H9 (cell line): ENCODE measurements at regions not wholly inside any gene's neighbourhood (a gene's known extent, or its start where the extent isn't known, plus 50 kb on each side); places are given as distances from the start of the nearest gene placed in this dataset.

Experiments used
- DNase-seq: peaks from one replicate; pipeline ENCODE4 v3.0.0-alpha.2; 2017
- H2AFZ ChIP-seq: one replicate; pipeline ENCODE4 v1.6.1; 2013; ENCODE audit warnings: mild to moderate bottlenecking, low read length, control low read depth, moderate library complexity
- H2AK5ac ChIP-seq: 2 replicates; pipeline ENCODE4 v1.6.1; 2013; ENCODE audit warnings: low read length, control low read depth, mixed read lengths; ENCODE audit not compliant: insufficient read length
- H2BK120ac ChIP-seq: one replicate; pipeline ENCODE4 v1.6.1; 2013; ENCODE audit warnings: low read depth, mild to moderate bottlenecking, low read length, control low read depth, inconsistent platforms; ENCODE audit not compliant: poor library complexity, severe bottlenecking
- H2BK12ac ChIP-seq: 2 replicates; pipeline ENCODE4 v1.6.1; 2013; ENCODE audit warnings: low read length, control low read depth, mixed read lengths, low read depth; ENCODE audit not compliant: insufficient read length
- H2BK15ac ChIP-seq: 2 replicates; pipeline ENCODE4 v1.6.1; 2013; ENCODE audit warnings: low read depth, low read length, control low read depth
- H2BK20ac ChIP-seq: one replicate; pipeline ENCODE4 v1.6.1; 2013; ENCODE audit warnings: low read depth, mild to moderate bottlenecking, low read length, control low read depth, inconsistent platforms; ENCODE audit not compliant: poor library complexity, severe bottlenecking
- H2BK5ac ChIP-seq: 2 replicates; pipeline ENCODE4 v1.6.1; 2013; ENCODE audit warnings: low read length, control low read depth, mixed read lengths; ENCODE audit not compliant: insufficient read length
- H3K14ac ChIP-seq: 2 replicates; pipeline ENCODE4 v1.6.1; 2013; ENCODE audit warnings: low read length, control low read depth; ENCODE audit not compliant: insufficient read depth
- H3K18ac ChIP-seq: 2 replicates; pipeline ENCODE4 v1.6.1; 2013; ENCODE audit warnings: low read depth, mild to moderate bottlenecking, mixed read lengths, low read length, control low read depth; ENCODE audit not compliant: insufficient read length
- H3K23ac ChIP-seq: 2 replicates; pipeline ENCODE4 v1.6.1; 2013; ENCODE audit warnings: low read length, control low read depth, mixed read lengths, low read depth; ENCODE audit not compliant: insufficient read length
- H3K23me2 ChIP-seq: 2 replicates; pipeline ENCODE4 v1.6.1; 2013; ENCODE audit warnings: low read depth, mild to moderate bottlenecking, mixed read lengths, low read length, control low read depth; ENCODE audit not compliant: insufficient read length, poor library complexity, severe bottlenecking
- H3K27ac ChIP-seq: 2 replicates; pipeline ENCODE4 v1.5.1; 2013; ENCODE audit warnings: low read length, control low read depth, mixed read lengths, low read depth; ENCODE audit not compliant: insufficient read length
- H3K27me3 ChIP-seq: 2 replicates; pipeline ENCODE4 v1.6.1; 2013; ENCODE audit warnings: low read length, control low read depth, inconsistent platforms; ENCODE audit not compliant: insufficient read depth
- H3K4ac ChIP-seq: 2 replicates; pipeline ENCODE4 v1.6.1; 2013; ENCODE audit warnings: low read depth, mild to moderate bottlenecking, control low read depth, inconsistent platforms, low read length, moderate library complexity
- H3K4me1 ChIP-seq: 2 replicates; pipeline ENCODE4 v1.6.1; 2013; ENCODE audit warnings: low read length, control low read depth, inconsistent platforms; ENCODE audit not compliant: insufficient read depth
- H3K4me2 ChIP-seq: 2 replicates; pipeline ENCODE4 v1.6.1; 2013; ENCODE audit warnings: low read length, control low read depth, mixed read lengths; ENCODE audit not compliant: insufficient read length, insufficient read depth
- H3K56ac ChIP-seq: 2 replicates; pipeline ENCODE4 v1.6.1; 2013; ENCODE audit warnings: low read depth, mild to moderate bottlenecking, mixed read lengths, low read length, control low read depth; ENCODE audit not compliant: insufficient read length
- H3K79me1 ChIP-seq: 2 replicates; pipeline ENCODE4 v1.6.1; 2013; ENCODE audit warnings: low read depth, mild to moderate bottlenecking, moderate library complexity, low read length, control low read depth, inconsistent platforms; ENCODE audit not compliant: insufficient read depth, poor library complexity, severe bottlenecking
- H3K79me2 ChIP-seq: 2 replicates; pipeline ENCODE4 v1.6.1; 2013; ENCODE audit warnings: low read length, control low read depth, inconsistent platforms; ENCODE audit not compliant: insufficient read depth
- H3K9ac ChIP-seq: 2 replicates; pipeline ENCODE4 v1.6.1; 2013; ENCODE audit warnings: low read length, control low read depth, mixed read lengths; ENCODE audit not compliant: insufficient read length; ENCODE audit errors: extremely low read depth
- H3K9me3 ChIP-seq: one replicate; pipeline ENCODE4 v1.6.1; 2013; ENCODE audit warnings: low read depth, low read length, inconsistent platforms; ENCODE audit not compliant: control insufficient read depth
- H3T11ph ChIP-seq: one replicate; pipeline ENCODE4 v1.6.1; 2013; ENCODE audit warnings: mild to moderate bottlenecking, low read length, control low read depth, inconsistent platforms
- H4K20me1 ChIP-seq: one replicate; pipeline ENCODE4 v1.6.1; 2013; ENCODE audit not compliant: control insufficient read depth, insufficient read length, insufficient read depth
- H4K5ac ChIP-seq: 2 replicates; pipeline ENCODE4 v1.6.1; 2013; ENCODE audit warnings: low read depth, mild to moderate bottlenecking, mixed read lengths, low read length, control low read depth; ENCODE audit not compliant: insufficient read length
- H4K8ac ChIP-seq: replicated peaks from 2 replicates; pipeline ENCODE4 v1.6.1; 2013; ENCODE audit warnings: low read length, control low read depth, mixed read lengths, low read depth; ENCODE audit not compliant: insufficient read length
- H4K91ac ChIP-seq: 2 replicates; pipeline ENCODE4 v1.6.1; 2013; ENCODE audit warnings: low read depth, mild to moderate bottlenecking, moderate library complexity, mixed read lengths, low read length, control low read depth; ENCODE audit not compliant: insufficient read length
- H3K27ac Mint-ChIP-seq, 3 experiments: 2 replicates in 2 of 3; 3 replicates in 1 of 3; pipeline ENCODE4 v1.8.0; 2020 to 2021; ENCODE audit warnings: mixed read lengths in 3 of 3, mild to moderate bottlenecking in 1 of 3, moderate library complexity in 1 of 3
- H3K27me3 Mint-ChIP-seq: 2 replicates; pipeline ENCODE4 v1.8.0; 2021; ENCODE audit warnings: low read depth, mild to moderate bottlenecking, moderate library complexity, mixed read lengths
- H3K36me3 Mint-ChIP-seq, 3 experiments: 2 replicates in 2 of 3; 3 replicates in 1 of 3; pipeline ENCODE4 v1.8.0; 2020 to 2021; ENCODE audit warnings: low read depth in 3 of 3, mixed read lengths in 3 of 3; ENCODE audit not compliant: insufficient read depth in 1 of 3
- H3K4me1 Mint-ChIP-seq, 2 experiments: 2 replicates each; pipeline ENCODE4 v1.8.0; 2020; ENCODE audit warnings: mixed read lengths in 2 of 2
- H3K4me3 Mint-ChIP-seq, 2 experiments: 2 replicates in 1 of 2; 3 replicates in 1 of 2; pipeline ENCODE4 v1.8.0; 2020 to 2021; ENCODE audit warnings: mild to moderate bottlenecking in 2 of 2, mixed read lengths in 2 of 2, moderate library complexity in 1 of 2
- H3K9me3 Mint-ChIP-seq, 2 experiments: 2 replicates in 1 of 2; 3 replicates in 1 of 2; pipeline ENCODE4 v1.8.0; 2020; ENCODE audit warnings: mild to moderate bottlenecking in 2 of 2, mixed read lengths in 2 of 2, moderate library complexity in 1 of 2
- CTCF ChIP-seq: fragments of 200-600 bp; sonication (generic); conservative IDR thresholded peaks from 3 replicates; pipeline ENCODE4 v1.8.0; 2021; ENCODE audit warnings: antibody characterized with exemption, mild to moderate bottlenecking
- WGBS: extraction: QIAGEN DNeasy Blood & Tissue Kit; methylation state at CpG from one replicate; pipeline ENCODE4 v1.1.7; 2013; ENCODE audit warnings: missing lambda C conversion rate, low lambda C conversion rate, mixed read lengths; ENCODE audit not compliant: insufficient read length; ENCODE audit errors: extremely low coverage; 5-methylcytosine and 5-hydroxymethylcytosine counted together

DNA sequence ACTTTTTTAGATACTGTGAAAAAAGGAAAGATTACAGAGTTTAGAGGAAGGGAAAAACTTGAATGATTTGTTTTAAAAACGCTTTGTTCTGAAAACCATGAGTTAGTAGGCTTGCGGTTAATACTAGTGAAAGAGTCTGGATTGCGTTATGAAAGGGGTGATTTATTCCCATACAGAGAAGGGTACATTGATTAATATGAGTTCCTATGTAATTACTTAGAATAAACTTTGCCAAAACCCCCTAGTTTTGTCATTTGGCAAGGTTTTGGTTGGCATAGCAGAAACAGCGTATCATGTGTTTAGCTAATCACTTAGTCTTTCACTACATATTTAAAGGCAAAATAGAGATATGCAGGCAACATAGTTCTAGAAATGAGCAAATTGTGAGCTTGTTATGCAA lies 91.2 kb upstream of the POT1 start:
- Histone ChIP-seq H2BK15ac (no peak overlapping the region), H3K23ac (no peak overlapping the region), H2AFZ (no peak overlapping the region), H3K79me2 (no peaks in the 10 kb centered on the region), H2BK5ac (no peak overlapping the region), H3K79me1 (no peaks in the 10 kb centered on the region), H3K56ac (no peak overlapping the region), H2BK20ac (no peak overlapping the region), H4K5ac (no peak overlapping the region), H3K14ac (no peak overlapping the region), H2BK12ac (no peak overlapping the region), H3K4me1 (no peaks in the 10 kb centered on the region), H3T11ph (no peak overlapping the region), H4K8ac (no peak overlapping the region), H3K27ac (no peak overlapping the region), H3K9me3 (no peaks in the 10 kb centered on the region), H3K27me3 (no peaks in the 10 kb centered on the region), H3K4me2 (no peak overlapping the region), H2BK120ac (no peak overlapping the region), H3K23me2 (no peaks in the 10 kb centered on the region), H2AK5ac (no peak overlapping the region), H3K9ac (no peak overlapping the region), H3K18ac (no peak overlapping the region), H4K91ac (no peak overlapping the region), H3K4ac (no peak overlapping the region), H4K20me1 (no peaks in the 10 kb centered on the region)
- Mint-ChIP-seq H3K27ac (no peak overlapping the region), H3K9me3 (no peaks in the 10 kb centered on the region), H3K36me3 (no peaks in the 10 kb centered on the region), H3K4me3 (no peak overlapping the region), H3K27me3 (no peaks in the 10 kb centered on the region; the same call in 1 of the 2 replicates), H3K4me1 (no peaks in the 10 kb centered on the region)
- no CpG with 5 or more reads among the region's 4 CpGs for WGBS
- no peak for DNase-seq
- TF ChIP-seq CTCF = no peak
